Bronchial epithelial cell (primary cell): ENCODE measurements at regions not wholly inside any gene's neighbourhood (a gene's known extent, or its start where the extent isn't known, plus 50 kb on each side); places are given as distances from the start of the nearest gene placed in this dataset.

Source experiments
- DNase-seq: peaks from one replicate; pipeline ENCODE4 v3.0.0-alpha.2; 2010; ENCODE audit warnings: low read depth
- FAIRE-seq: peaks from 2 replicates; lab custom pipeline; 2011; peaks lifted over from hg19 to GRCh38; lab: Jason Lieb, UNC
- H3K27me3 ChIP-seq: 2 replicates; pipeline ENCODE4 v1.5.1; 2011; ENCODE audit warnings: low read length; ENCODE audit not compliant: control insufficient read depth, insufficient read depth
- H3K36me3 ChIP-seq: 2 replicates; pipeline ENCODE4 v1.5.1; 2011; ENCODE audit warnings: low read length; ENCODE audit not compliant: control insufficient read depth, insufficient read depth
- H3K4me3 ChIP-seq: 2 replicates; pipeline ENCODE4 v1.5.1; 2011; ENCODE audit warnings: mild to moderate bottlenecking, low read depth, low read length, control low read depth
- TF ChIP-seq, protein P1 (sequence below): IDR thresholded peaks from 2 replicates; pipeline ENCODE4 v1.5.1; 2011; ENCODE audit warnings: mild to moderate bottlenecking, moderate library complexity, low read length, control low read depth, inconsistent platforms; ENCODE audit not compliant: insufficient read depth, severe bottlenecking

DNA sequence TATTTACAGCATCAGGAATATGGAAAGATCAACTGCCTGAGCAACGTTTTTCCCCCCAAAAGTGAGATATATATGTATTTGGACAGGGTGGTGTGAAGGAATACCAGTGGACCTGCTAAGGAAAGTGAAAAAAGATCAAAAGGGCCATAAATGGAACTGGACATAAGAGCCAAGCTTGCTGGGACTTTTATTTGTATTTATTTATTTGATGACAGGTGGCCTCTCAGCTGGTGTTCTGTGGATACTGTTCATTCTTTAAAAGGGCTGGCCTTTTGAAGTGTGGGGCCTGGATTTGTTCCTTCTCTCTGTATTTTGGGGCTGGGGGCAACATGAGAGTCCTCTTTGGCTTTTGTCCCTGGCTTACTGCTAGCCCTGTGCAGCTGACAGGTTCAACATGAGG, 306.6 kb upstream of the N4BP1 start:
- no peak for FAIRE-seq
- DNase-seq, result no peak
- TF ChIP-seq, protein P1, sequence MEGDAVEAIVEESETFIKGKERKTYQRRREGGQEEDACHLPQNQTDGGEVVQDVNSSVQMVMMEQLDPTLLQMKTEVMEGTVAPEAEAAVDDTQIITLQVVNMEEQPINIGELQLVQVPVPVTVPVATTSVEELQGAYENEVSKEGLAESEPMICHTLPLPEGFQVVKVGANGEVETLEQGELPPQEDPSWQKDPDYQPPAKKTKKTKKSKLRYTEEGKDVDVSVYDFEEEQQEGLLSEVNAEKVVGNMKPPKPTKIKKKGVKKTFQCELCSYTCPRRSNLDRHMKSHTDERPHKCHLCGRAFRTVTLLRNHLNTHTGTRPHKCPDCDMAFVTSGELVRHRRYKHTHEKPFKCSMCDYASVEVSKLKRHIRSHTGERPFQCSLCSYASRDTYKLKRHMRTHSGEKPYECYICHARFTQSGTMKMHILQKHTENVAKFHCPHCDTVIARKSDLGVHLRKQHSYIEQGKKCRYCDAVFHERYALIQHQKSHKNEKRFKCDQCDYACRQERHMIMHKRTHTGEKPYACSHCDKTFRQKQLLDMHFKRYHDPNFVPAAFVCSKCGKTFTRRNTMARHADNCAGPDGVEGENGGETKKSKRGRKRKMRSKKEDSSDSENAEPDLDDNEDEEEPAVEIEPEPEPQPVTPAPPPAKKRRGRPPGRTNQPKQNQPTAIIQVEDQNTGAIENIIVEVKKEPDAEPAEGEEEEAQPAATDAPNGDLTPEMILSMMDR, result no peak
- no peaks in the 10 kb centered on the region for H3K27me3 ChIP-seq
- H3K36me3 ChIP-seq, result no peaks in the 10 kb centered on the region
- no peak overlapping the region for H3K4me3 ChIP-seq

DNA sequence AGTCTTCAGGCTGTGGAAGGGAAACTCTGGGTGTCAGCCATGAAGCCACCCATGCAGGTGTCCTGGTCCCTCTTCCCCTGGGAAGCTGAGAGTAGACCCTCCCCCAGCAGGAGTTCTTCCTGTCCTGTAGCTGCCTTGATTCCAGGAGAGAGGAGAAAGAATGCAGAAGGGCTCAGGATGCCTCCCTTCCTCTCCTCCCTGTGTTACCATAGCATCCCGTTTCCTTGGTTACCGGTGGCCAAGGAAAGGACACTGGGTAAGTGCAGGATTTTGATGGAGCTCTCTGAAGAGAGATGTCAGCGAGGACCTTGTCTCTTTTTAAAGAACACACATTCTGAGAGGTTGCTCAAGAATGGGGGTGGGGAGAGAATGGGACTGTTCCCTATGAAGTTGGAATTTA, 304.1 kb upstream of the N4BP1 start:
- no peak for DNase-seq
- FAIRE-seq, result no peak
- H3K4me3 ChIP-seq, result no peak overlapping the region
- no peaks in the 10 kb centered on the region for H3K27me3 ChIP-seq
- no peaks in the 10 kb centered on the region for H3K36me3 ChIP-seq
- TF ChIP-seq, protein P1, result no peak

DNA sequence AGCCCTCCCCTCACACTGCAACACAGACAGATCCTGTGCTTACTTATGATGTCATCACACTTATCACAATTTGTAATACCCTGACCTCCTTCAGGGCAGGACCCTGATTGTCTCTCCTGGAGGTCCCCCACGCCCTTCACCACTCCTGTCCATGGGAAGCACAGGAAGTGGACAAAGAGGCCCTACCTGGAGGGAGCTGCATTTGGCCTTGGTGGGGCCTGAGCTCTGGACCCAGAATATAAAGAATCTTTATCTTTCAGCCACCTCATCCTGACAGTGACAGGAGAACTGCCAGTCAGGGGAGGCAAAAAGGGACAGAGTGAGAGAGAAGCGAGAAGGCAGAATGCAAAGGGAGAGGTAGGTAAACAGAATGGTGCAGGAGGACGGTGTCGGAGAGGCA, 303.4 kb upstream of the N4BP1 start:
- DNase-seq (no peak), FAIRE-seq (no peak)
- no peaks in the 10 kb centered on the region for H3K36me3 ChIP-seq
- TF ChIP-seq, protein P1, result no peak
- H3K4me3 ChIP-seq, result no peak overlapping the region
- no peaks in the 10 kb centered on the region for H3K27me3 ChIP-seq

DNA sequence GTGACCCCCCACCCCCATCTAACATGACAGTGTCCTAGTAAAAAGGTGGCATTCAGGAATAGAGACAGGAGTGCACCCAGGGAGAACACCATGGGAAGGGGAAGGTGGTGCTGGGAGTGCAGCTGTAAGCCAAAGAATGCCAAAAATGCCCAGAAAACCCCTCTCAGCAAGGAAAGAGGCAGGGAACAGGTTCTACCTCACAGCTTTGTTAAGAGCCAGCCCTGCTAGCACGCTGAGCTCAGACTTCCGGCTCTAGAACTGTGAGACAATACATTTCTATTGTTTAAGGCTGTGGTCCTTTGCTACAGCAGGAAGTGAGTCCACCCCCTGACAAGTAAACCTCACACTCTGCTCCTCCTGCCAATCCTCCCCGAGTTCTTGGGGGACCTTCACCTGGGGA, 302.4 kb upstream of the N4BP1 start:
- DNase-seq (no peak), FAIRE-seq (no peak)
- TF ChIP-seq, protein P1, result no peak
- H3K27me3 ChIP-seq, result no peaks in the 10 kb centered on the region
- H3K36me3 ChIP-seq, result no peaks in the 10 kb centered on the region
- H3K4me3 ChIP-seq, result no peak overlapping the region

DNA sequence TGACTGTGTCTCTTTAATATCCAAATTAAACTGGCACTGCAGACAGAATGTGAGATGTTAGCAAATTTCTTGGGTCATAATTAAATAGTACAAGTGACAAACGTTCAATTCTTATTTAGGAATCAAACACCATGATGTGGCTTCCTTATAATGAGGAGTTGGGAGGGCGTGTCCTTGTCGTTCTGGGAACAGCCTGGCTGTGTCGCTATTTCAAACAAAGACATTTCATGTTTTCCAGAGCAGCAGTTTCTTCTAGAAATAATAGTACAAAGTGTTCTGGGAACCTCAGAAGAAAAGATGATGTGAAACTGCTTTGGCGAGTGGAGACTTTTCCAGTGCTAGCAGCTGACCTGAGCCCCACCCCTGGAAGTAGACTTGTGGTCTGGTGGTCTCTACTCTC, 301.7 kb upstream of the N4BP1 start:
- H3K4me3 ChIP-seq, result no peak overlapping the region
- FAIRE-seq, result no peak
- no peak for DNase-seq
- no peaks in the 10 kb centered on the region for H3K27me3 ChIP-seq
- H3K36me3 ChIP-seq, result no peaks in the 10 kb centered on the region
- TF ChIP-seq, protein P1, result no peak

DNA sequence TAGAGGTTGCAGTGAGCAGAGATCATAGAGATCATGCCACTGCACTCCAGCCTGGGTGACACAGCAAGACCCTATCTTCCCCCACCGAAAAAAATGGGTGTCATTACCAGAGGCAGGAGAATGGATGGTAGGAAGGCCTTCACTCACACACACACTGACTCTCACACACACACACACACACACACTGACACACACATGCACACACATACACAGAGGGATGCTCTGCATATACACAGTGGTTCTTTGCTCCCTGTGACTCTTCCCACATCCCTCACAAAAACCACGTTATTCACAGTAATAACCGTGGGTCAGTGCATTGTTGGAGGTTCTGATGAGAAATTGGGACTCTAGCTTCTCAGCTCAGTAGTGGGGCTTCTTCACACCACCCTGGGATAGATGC, 300.2 kb upstream of the N4BP1 start:
- DNase-seq, result no peak
- TF ChIP-seq, protein P1, result no peak

More for the DNA sequence above, 300.2 kb upstream of the N4BP1 start:
- Histone ChIP-seq H3K36me3 (no peaks in the 10 kb centered on the region), H3K27me3 (no peaks in the 10 kb centered on the region), H3K4me3 (no peak overlapping the region)
- no peak for FAIRE-seq
